ENCODE measurements at regions not wholly inside any gene's neighbourhood (a gene's known extent, or its start where the extent isn't known, plus 50 kb on each side); places are given as distances from the start of the nearest gene placed in this dataset.

DNA sequence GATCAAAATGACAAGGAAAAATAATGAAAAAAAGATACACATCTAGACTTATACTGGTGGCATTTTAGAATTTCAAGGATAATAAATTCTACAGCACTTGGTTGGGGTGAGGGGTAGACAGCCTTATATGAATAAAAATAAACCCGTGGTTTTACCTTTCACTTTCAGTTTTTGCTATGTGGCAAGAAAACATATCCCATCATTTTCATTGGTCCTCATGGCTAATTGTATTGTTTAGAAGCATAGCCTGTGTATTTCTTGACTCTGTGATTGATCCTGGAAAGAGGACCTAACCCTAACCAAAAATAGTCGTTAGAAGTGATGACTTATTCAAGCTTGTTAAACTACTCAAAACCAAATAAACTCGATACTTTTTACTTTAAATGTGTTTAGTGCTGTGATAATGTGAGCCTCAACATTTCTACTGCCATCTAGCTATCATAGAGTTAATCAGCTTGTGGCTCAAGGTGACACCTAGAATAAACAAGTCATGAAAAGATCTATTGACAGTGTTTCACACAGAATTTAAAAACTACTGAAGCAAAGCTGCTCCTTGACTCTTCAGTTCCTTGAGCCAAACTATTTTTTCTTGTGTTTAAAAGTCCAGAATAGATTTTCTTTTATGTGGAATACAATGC, 153.3 kb upstream of the IZUMO3 start:
- WGBS (ENCODE audit: low lambda C conversion rate): 0% methylated on average over 3 of the region's 3 CpGs
- no peaks in the 10 kb centered on the region for H3K79me2 ChIP-seq (ENCODE audit: insufficient read depth, low read length)
- H3K4me2 ChIP-seq (ENCODE audit: low read depth, low read length): no peak overlapping the region
- DNase-seq (ENCODE audit: low spot score): no peak
- no peak overlapping the region for H3K9ac ChIP-seq (ENCODE audit: insufficient read depth, low read depth, low read length)
- H3K9me3 ChIP-seq (ENCODE audit: low read length): peaks cover 63% of the 10 kb centered on the region
- H4K20me1 ChIP-seq (ENCODE audit: insufficient read depth, low read length): no peaks in the 10 kb centered on the region
- no peak overlapping the region for H3K27ac ChIP-seq (ENCODE audit: extremely low read length, insufficient read depth, low read length)
- ATAC-seq: no peak
- ChIA-PET CTCF (ENCODE audit: low intra/inter-chr PET ratio, low total read pairs) (no interaction called here), POLR2A (no interaction called here)
- H3K4me1 ChIP-seq (ENCODE audit: insufficient read depth, low read length): no peaks in the 10 kb centered on the region
- H3K4me3 ChIP-seq (replicated peaks in 1 of 3; ENCODE audit: insufficient read depth in 1 of 3, low read depth in 2 of 3, low read length in 3 of 3): no peak overlapping the region
- no peaks in the 10 kb centered on the region for H3K27me3 ChIP-seq (ENCODE audit: control insufficient read depth in 1 of 2, insufficient read depth in 2 of 2, low read length in 2 of 2)
- H2AFZ ChIP-seq (ENCODE audit: low read length): no peak overlapping the region
- H3K36me3 ChIP-seq (replicated peaks in 1 of 2; ENCODE audit: control insufficient read depth in 1 of 2, insufficient read depth in 2 of 2, low read length in 2 of 2): no peaks in the 10 kb centered on the region
- FAIRE-seq: no peak
- no TSS peak for BruUV-seq (replicated peaks)
- intact Hi-C loops (cut with micrococcal nuclease; ENCODE audit: unreplicated experiment) (no loop called here), in situ Hi-C loops (cut with HindIII; ENCODE audit: extremely low pct_ligation_motif_present, low pct_unique_long_range_greater_than_20kb) (no loop called here)
- TF ChIP-seq ZNF720 (CRISPR knock-in tag; IDR thresholded peaks at IDR 0.05) (no peak), TFDP1 (CRISPR knock-in tag; IDR thresholded peaks at IDR 0.05; ENCODE audit: borderline replicate concordance) (no peak), TOE1 (CRISPR knock-in tag; IDR thresholded peaks at IDR 0.05) (no peak), SIX1 (CRISPR knock-in tag; IDR thresholded peaks at IDR 0.05; ENCODE audit: borderline replicate concordance) (no peak), MEIS1 (CRISPR knock-in tag; IDR thresholded peaks at IDR 0.05; ENCODE audit: borderline replicate concordance) (no peak)

DNA sequence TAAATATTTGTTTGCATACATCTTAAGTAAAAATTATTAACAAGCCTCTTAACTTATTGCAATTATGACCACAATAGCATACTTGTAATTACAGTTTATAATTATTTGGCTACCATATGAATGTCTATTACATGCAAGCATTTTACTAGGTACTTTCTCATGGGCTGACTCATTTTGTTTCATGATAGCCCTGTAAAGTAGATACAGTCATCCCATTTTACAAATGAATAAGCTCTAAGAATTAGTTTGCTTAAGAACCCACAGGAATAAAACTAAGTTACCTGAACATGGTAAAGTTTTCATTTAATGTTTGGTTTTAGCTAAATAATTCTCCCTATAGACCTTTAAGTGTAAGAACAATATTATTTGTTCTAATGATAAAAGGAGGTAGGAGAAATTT, 126.6 kb upstream of the IZUMO3 start:
- FAIRE-seq (no peak), ATAC-seq (no peak), DNase-seq (ENCODE audit: low spot score) (no peak)
- Histone ChIP-seq H3K36me3 (replicated peaks in 1 of 2; ENCODE audit: control insufficient read depth in 1 of 2, insufficient read depth in 2 of 2, low read length in 2 of 2) (no peaks in the 10 kb centered on the region), H3K27me3 (ENCODE audit: control insufficient read depth in 1 of 2, insufficient read depth in 2 of 2, low read length in 2 of 2) (no peaks in the 10 kb centered on the region; a peak in 1 of 5 replicates), H3K4me3 (replicated peaks in 1 of 3; ENCODE audit: insufficient read depth in 1 of 3, low read depth in 2 of 3, low read length in 3 of 3) (no peak overlapping the region), H3K4me1 (ENCODE audit: insufficient read depth, low read length) (no peaks in the 10 kb centered on the region), H3K9me3 (ENCODE audit: low read length) (peaks cover 84% of the 10 kb centered on the region), H2AFZ (ENCODE audit: low read length) (no peak overlapping the region), H3K27ac (ENCODE audit: extremely low read length, insufficient read depth, low read length) (no peak overlapping the region), H4K20me1 (ENCODE audit: insufficient read depth, low read length) (no peaks in the 10 kb centered on the region), H3K79me2 (ENCODE audit: insufficient read depth, low read length) (no peaks in the 10 kb centered on the region), H3K9ac (ENCODE audit: insufficient read depth, low read depth, low read length) (no peak overlapping the region), H3K4me2 (ENCODE audit: low read depth, low read length) (no peak overlapping the region)
- BruUV-seq (replicated peaks): no TSS peak
- in situ Hi-C loops (cut with HindIII; ENCODE audit: extremely low pct_ligation_motif_present, low pct_unique_long_range_greater_than_20kb) (no loop called here), intact Hi-C loops (cut with micrococcal nuclease; ENCODE audit: unreplicated experiment) (no loop called here)
- ChIA-PET POLR2A (no interaction called here), CTCF (ENCODE audit: low intra/inter-chr PET ratio, low total read pairs) (no interaction called here)
- TF ChIP-seq, protein P1, sequence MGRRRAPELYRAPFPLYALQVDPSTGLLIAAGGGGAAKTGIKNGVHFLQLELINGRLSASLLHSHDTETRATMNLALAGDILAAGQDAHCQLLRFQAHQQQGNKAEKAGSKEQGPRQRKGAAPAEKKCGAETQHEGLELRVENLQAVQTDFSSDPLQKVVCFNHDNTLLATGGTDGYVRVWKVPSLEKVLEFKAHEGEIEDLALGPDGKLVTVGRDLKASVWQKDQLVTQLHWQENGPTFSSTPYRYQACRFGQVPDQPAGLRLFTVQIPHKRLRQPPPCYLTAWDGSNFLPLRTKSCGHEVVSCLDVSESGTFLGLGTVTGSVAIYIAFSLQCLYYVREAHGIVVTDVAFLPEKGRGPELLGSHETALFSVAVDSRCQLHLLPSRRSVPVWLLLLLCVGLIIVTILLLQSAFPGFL (CRISPR knock-in tag; IDR thresholded peaks at IDR 0.05): no peak
- TF ChIP-seq, protein P2, sequence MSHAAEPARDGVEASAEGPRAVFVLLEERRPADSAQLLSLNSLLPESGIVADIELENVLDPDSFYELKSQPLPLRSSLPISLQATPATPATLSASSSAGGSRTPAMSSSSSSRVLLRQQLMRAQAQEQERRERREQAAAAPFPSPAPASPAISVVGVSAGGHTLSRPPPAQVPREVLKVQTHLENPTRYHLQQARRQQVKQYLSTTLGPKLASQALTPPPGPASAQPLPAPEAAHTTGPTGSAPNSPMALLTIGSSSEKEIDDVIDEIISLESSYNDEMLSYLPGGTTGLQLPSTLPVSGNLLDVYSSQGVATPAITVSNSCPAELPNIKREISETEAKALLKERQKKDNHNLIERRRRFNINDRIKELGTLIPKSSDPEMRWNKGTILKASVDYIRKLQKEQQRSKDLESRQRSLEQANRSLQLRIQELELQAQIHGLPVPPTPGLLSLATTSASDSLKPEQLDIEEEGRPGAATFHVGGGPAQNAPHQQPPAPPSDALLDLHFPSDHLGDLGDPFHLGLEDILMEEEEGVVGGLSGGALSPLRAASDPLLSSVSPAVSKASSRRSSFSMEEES (CRISPR knock-in tag; IDR thresholded peaks at IDR 0.05): no peak
- TF ChIP-seq, protein P3, sequence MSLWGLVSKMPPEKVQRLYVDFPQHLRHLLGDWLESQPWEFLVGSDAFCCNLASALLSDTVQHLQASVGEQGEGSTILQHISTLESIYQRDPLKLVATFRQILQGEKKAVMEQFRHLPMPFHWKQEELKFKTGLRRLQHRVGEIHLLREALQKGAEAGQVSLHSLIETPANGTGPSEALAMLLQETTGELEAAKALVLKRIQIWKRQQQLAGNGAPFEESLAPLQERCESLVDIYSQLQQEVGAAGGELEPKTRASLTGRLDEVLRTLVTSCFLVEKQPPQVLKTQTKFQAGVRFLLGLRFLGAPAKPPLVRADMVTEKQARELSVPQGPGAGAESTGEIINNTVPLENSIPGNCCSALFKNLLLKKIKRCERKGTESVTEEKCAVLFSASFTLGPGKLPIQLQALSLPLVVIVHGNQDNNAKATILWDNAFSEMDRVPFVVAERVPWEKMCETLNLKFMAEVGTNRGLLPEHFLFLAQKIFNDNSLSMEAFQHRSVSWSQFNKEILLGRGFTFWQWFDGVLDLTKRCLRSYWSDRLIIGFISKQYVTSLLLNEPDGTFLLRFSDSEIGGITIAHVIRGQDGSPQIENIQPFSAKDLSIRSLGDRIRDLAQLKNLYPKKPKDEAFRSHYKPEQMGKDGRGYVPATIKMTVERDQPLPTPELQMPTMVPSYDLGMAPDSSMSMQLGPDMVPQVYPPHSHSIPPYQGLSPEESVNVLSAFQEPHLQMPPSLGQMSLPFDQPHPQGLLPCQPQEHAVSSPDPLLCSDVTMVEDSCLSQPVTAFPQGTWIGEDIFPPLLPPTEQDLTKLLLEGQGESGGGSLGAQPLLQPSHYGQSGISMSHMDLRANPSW (CRISPR knock-in tag; IDR thresholded peaks at IDR 0.05; ENCODE audit: borderline replicate concordance): no peak
- TF ChIP-seq ZNF678 (CRISPR knock-in tag; IDR thresholded peaks at IDR 0.05): no peak
- no peak for TF ChIP-seq ZNF552 (CRISPR knock-in tag; IDR thresholded peaks at IDR 0.05; ENCODE audit: borderline replicate concordance)
- TF ChIP-seq ZNF20 (CRISPR knock-in tag; IDR thresholded peaks at IDR 0.05): no peak
- no peak for TF ChIP-seq ZNF766 (CRISPR knock-in tag; IDR thresholded peaks at IDR 0.05; ENCODE audit: borderline replicate concordance)

Data from HepG2 (cell line).